Activated T-cell treated with anti-CD3 and anti-CD28 coated beads, Interleukin-2, amount 50 U/mL, for 1 hour (primary cell): ENCODE measurements at regions not wholly inside any gene's neighbourhood (a gene's known extent, or its start where the extent isn't known, plus 50 kb on each side); places are given as distances from the start of the nearest gene placed in this dataset.

Experiments used
- DNase-seq: peaks from one replicate; pipeline ENCODE4 v3.0.0-alpha.2; 2020

DNA sequence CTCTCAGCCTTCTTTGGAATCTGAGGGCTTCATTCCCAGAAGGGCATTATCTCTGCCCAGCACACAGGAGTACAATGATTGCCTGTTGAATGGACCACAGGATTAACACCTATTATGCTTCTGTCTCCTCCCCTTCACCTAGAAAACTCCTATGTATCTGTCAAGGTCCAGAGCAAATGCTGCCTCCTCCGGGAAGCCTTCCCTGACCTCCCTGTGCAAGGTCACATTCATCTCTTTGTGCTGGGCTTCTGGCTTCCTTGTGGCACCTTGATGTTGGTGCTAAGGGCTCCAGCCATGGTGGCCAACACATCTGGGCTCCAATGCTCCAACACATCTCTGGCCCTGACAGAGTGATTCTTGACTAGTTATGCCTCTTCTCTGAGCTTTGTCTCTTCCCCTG, 49.9 kb upstream of the ATP2B2 start:
- no peak for DNase-seq

- no peak for DNase-seq
Measured at GRCh38 chr3:10556312-10556711, 50.9 kb upstream of the ATP2B2 start.

DNA sequence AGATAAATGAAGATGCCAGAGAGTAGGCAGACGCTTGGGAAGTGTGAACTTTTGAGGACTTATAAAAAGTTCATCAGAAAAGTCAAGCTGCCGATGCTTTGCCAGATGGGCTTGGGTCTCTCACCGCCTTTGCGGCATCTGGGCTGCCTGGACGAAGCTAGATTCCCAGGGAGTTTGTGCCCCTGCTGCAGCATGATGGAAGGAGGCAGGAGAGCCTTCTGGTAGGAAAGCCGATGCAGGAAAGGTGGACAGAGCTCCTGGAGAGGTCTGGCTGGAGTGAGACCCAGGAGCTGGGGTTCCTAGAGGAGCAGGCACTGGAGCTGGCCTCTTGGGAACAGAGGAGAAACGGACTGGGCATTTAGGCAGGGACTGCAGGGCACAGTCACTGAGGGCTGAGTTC, 51.9 kb upstream of the ATP2B2 start:
- no peak for DNase-seq

DNA sequence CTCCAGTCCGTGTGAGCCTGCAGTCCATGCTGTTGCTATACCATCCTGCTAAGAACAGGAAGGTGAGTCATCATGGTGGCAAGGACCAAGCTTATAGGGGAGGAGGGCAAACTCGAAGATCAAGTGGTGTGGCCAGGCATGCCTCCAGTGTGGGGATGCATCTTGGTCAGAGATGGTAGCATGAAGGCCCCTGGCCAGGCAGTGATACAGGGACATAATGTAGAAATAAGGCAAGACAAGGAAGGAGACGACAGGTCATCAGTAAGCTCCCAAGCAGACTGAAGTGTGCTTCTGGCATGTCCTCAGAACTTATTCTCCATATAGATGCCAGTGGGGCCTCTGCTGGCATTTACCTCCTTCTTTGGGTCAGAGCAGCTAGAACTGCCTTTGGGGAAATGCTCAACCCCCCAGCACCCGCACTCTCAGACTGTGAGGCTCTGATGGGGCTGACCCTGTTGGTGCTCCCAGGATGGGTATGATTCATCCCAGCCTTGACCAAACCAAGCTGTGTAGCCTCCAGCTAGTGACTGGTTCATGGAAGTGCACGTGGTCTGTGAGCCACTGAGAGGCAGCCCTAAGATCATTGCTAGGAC, 52.5 kb upstream of the ATP2B2 start:
- DNase-seq, result no peak

DNA sequence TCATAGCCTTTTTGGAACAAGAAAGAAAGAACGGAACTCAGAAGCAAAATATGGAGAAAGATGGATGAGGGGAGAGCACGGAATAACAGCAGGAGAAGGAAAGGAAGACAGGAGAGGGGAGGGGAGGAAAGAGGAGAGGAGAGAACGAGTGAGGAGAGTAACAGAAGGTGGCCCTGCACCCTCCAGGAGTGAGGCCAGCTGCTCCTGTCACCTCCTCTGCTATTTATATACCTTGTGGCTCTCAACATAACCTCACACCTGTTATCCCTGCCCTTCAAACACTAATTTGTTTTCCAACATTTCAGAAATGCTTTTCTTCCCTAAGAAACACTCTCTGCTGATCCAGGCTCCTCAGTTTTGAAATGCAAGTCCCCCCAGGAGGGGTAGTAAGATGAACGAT, 53.4 kb upstream of the ATP2B2 start:
- no peak for DNase-seq

DNA sequence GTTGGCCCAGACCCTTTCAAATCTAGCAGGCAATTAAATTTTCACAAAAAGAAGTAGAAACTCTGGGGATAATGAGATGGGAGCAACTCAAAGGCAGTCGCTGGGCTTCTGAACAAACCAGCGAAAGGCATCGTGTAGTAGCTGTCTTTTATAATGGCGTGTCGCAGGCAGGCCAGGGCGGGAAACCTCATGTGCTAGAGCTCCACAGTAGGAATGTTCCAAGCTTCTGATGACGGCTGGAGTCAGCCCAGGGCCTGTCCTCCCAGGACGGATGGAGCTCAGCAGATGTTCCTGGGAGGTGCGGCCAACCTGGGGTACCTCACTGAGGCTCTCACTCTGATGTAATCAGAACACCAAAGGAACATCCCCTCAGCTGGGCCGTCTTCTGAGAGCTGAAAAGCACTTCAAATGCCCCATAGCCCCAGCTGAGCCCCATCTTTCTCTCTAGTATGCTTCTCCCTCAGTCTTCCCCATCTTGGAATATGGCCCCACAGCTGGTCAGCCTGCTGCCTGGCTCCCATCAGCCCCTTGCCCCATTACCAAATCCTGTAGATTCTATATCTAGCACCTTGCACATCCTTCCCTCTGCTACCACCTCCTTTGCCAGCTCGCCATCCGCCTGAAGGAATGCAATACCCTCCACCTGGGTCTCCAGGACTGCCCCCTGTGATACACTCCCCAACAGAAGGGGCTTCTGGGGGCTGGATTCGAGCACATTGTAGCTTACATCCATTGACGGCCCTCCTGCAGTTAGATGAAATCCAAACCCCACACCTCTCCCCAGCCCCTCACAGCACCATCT, 54.9 kb upstream of the ATP2B2 start:
- DNase-seq, result no peak

- no peak for DNase-seq
Measured at GRCh38 chr3:10561162-10561945, 56.0 kb upstream of the ATP2B2 start.

DNA sequence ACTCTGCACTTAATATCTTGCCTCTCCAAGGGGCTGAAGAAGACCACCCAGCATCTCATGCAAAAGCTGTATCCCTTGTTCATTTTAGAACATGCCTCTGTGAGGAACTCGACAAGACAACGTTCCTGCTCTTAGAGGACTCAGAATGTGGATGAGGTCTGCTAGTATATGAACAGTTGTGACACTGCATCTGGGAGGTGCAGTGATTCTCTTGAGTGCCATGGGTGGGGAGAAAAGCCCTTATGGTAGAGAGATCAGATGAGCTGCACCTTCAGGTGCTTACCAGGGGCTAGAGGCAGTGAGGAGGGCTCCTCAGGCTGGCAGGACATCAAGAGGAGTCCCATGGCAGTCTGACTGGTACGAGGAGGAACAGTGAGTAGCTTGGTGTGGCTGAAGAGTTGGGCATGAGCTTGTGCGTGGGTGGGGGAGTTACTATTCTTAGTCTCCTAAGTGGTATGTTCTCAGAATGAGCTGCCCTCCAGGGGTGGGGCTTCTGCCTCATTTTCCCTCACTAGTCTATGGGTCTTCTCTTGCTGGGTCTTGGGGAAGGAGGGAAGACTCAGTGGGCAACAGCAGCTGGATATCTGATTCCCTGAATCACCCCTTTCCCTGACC, 56.7 kb upstream of the ATP2B2 start:
- no peak for DNase-seq

- DNase-seq, result no peak
Measured at GRCh38 chr3:10563396-10563795, 58.0 kb upstream of the ATP2B2 start.

DNA sequence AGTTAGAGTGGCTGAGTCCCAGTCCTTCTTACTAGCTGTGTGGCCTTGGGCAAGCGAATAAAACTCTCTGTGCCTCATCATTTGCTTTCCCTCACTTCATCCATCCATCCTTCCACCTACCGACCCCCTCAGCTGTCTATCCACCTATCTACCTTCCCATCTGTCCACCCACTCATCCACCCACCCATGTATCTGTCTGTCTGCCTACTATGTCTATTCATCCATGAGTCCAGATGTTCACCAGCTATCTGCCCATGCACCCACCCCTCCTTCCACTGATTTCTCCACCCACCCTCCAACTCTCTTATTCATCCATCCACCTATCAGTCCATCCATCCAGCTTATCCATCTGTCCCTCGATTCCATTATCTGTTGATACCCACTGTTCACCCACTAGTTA, 60.4 kb upstream of the ATP2B2 start:
- no peak for DNase-seq

DNA sequence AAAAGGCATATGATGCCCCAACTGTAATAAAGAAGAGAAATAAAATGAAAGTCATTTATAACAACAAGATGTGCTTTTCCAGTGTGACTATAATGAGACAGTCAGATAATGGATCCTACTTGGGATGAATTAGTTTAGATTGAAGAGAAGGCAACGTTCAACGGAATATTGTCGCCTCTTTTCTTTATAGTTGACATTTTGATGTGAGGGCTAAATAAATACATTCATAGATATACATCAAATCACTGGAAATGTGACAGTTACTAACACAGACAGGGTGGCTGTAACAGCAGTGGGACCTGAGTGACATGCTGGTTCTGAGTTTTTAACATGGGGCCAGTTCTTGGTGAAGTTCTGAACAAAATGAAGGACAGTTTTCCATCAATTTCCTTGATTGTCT, 61.1 kb upstream of the ATP2B2 start:
- no peak for DNase-seq

- DNase-seq, result no peak
Measured at GRCh38 chr3:10568549-10568948, 63.2 kb upstream of the ATP2B2 start.

- DNase-seq, result no peak
Measured at GRCh38 chr3:10570196-10570946, 65.0 kb upstream of the ATP2B2 start.

DNA sequence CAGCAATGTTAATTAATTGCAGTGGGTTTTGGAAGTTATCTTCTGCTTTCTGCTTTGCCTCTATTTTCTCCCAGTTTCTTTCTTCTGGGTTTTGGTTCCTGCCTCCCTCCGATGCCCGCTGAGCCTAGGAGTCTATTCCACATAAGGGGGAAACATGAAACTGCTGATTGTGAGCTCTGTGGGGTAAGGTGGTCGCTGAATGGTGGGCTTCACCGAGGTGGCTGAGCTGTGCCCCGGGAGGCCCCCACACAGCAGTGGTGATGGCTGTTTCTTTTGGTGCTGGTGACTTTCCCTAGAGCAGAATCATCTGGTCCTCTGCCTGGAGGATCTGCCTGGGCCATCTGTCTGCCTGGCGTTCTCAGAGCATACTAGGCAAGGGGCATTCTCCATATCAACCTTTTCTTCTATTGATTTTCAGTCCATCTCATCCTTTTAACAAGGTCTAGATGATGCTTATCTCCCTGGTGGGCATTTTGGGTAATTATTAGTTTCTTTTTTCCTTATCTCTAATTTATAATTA, 68.8 kb upstream of the ATP2B2 start:
- no peak for DNase-seq

GRCh38 chr3:10575601-10576160, 70.3 kb upstream of the ATP2B2 start:
- no peak for DNase-seq

GRCh38 chr3:10577486-10577885, 72.1 kb upstream of the ATP2B2 start:
- DNase-seq, result no peak

- DNase-seq, result no peak
Measured at GRCh38 chr3:10580426-10580825, 75.0 kb upstream of the ATP2B2 start.

GRCh38 chr3:10581251-10581650, 75.9 kb upstream of the ATP2B2 start:
- DNase-seq, result no peak

GRCh38 chr3:10581716-10582115, 76.3 kb upstream of the ATP2B2 start:
- DNase-seq, result no peak

DNA sequence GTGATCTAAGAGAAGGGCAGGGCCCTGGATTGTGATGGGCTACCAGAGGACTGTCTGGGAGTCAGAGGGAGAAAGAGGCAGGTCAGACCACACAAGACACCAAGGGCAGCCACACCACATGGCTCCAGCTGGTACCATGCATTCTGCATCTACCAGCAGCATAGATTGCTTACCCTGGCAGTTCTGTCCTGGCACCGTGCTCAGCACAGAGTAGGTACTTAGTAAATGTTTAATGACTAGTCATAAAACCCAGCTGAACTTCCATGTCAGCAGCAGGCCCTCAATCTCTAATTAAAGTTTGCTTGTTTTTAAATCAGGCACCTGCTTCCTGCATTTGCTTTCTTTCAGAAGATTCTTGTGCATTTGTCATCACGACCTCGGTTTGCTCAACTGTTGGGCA, 77.3 kb upstream of the ATP2B2 start:
- DNase-seq, result no peak

GRCh38 chr3:10583798-10584708, 78.7 kb upstream of the ATP2B2 start:
- no peak for DNase-seq
